ENCODE measurements at regions not wholly inside any gene's neighbourhood (a gene's known extent, or its start where the extent isn't known, plus 50 kb on each side); places are given as distances from the start of the nearest gene placed in this dataset.
"Not testable (repeated sequence)": the region's sequence is repeated elsewhere in the genome, so short reads cannot be mapped to it uniquely, and the experiment has no call there.

DNA sequence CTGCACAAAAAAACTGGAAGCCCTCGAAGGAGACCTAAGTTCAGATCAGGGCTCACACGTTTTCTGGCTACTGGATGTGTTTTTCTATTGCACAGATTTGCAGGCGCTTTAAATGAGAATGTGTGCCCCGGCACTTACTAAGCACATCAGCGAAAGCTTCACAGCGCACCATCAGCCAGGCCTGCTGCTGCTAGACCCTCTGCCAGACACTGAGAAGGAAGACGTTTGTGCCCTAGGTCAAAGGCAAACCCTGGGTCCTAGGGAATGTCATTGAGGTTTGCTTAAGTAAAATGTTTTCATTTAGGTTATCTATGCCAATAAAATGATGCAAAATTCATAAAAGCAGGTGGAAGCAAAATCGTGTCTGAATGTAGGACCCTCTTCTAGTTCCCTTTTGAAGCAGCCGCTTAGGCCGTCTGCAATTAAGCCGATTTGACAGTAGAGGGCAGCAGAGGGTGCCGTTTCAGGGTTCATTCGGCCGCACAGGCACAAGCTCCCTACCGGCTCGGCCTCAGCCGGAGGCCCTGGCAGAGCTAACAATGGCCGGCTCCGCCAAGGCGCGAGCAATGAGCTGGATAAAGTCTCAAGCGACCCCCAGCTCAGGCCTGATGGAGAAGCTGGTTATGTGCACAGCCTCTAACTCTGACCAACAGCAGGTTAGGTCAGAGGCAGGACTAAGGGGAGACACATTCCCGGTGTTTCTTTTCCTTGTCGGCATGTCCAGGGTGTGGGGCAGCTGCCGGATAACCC lies 107.2 kb upstream of the FOXA2 start:
- H3K27ac ChIP-seq = no peak overlapping the region
- H3K27me3 ChIP-seq = no peaks in the 10 kb centered on the region
- no peaks in the 10 kb centered on the region for H3K36me3 ChIP-seq
- no peaks in the 10 kb centered on the region for H3K9me3 ChIP-seq
- TF ChIP-seq, protein P1, sequence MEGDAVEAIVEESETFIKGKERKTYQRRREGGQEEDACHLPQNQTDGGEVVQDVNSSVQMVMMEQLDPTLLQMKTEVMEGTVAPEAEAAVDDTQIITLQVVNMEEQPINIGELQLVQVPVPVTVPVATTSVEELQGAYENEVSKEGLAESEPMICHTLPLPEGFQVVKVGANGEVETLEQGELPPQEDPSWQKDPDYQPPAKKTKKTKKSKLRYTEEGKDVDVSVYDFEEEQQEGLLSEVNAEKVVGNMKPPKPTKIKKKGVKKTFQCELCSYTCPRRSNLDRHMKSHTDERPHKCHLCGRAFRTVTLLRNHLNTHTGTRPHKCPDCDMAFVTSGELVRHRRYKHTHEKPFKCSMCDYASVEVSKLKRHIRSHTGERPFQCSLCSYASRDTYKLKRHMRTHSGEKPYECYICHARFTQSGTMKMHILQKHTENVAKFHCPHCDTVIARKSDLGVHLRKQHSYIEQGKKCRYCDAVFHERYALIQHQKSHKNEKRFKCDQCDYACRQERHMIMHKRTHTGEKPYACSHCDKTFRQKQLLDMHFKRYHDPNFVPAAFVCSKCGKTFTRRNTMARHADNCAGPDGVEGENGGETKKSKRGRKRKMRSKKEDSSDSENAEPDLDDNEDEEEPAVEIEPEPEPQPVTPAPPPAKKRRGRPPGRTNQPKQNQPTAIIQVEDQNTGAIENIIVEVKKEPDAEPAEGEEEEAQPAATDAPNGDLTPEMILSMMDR (IDR thresholded peaks at IDR 0.05) = peak; percentile 82 to 91 (median 85)
- intact Hi-C loops (cut with DNase I) = loop anchor here (1.0 to 5.0 kb wide), 4 partner anchors 357 to 649 kb away; partner anchors contain the start of gene THBD
- peak overlapping the region in 1 of 2 donors; percentile 28 for H3K4me3 ChIP-seq
- peaks cover 0 to 6% of the 10 kb centered on the region in 2 donors for H3K4me1 ChIP-seq
- DNase-seq (ENCODE audit: low spot score in 2 of 2) = peak in 1 of 2 donors; percentile 88

DNA sequence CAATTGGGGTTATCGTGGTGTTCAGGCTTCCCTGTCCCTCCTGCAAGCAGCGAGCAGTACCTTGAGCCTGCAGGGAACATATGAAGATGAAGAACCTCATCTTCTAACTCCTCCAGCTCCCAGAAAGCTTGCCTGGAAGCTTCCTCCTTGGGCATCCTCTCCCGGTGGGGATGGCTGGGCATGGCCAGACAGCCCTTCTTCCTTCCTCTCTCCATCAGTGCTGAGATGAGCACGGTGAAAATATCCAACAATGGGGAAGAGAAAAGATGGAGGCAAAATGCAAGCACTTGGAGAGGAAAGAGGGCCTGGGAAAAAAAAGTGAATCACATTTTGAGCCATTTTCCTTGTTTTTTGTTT lies 107.7 kb upstream of the FOXA2 start:
- H3K4me1 ChIP-seq = peaks cover 0 to 6% of the 10 kb centered on the region in 2 donors
- DNase-seq (ENCODE audit: low spot score in 2 of 2) = no peak
- intact Hi-C loops (cut with DNase I) = loop anchor here (2.0 to 5.0 kb wide), 2 partner anchors 370 to 543 kb away; no protein-coding TSS in a partner anchor
- H3K27me3 ChIP-seq = no peaks in the 10 kb centered on the region
- TF ChIP-seq, protein P1 (IDR thresholded peaks at IDR 0.05) = no peak
- H3K27ac ChIP-seq = no peak overlapping the region
- H3K9me3 ChIP-seq = no peaks in the 10 kb centered on the region
- H3K4me3 ChIP-seq = peak overlapping the region in 1 of 2 donors; percentile 28
- H3K36me3 ChIP-seq = no peaks in the 10 kb centered on the region

DNA sequence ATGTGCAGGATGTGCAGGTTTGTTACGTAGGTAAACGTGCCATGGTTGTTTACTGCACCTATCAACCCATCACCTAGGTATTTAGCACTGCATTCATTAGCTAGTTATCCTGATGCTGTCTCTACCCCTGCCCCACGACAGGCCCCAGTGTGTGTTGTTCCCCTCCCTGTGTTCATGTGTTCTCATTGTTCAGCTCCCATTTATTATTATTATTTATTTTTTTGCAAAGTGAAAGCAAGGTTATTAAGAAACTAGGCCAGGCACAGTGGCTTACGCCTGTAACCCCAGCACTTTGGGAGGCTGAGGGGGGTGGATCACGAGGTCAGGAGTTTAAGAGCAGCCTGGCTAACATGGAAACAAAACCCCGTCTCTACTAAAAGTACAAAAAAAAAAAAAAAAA lies 108.2 kb upstream of the FOXA2 start:
- H3K27ac ChIP-seq; H3K4me3 ChIP-seq; H3K4me1 ChIP-seq; H3K36me3 ChIP-seq; H3K9me3 ChIP-seq; H3K27me3 ChIP-seq; DNase-seq (ENCODE audit: low spot score in 2 of 2): not testable (repeated sequence)
- intact Hi-C loops (cut with DNase I) = loop anchor here (2.0 to 5.0 kb wide), 2 partner anchors 370 to 542 kb away; no protein-coding TSS in a partner anchor

DNA sequence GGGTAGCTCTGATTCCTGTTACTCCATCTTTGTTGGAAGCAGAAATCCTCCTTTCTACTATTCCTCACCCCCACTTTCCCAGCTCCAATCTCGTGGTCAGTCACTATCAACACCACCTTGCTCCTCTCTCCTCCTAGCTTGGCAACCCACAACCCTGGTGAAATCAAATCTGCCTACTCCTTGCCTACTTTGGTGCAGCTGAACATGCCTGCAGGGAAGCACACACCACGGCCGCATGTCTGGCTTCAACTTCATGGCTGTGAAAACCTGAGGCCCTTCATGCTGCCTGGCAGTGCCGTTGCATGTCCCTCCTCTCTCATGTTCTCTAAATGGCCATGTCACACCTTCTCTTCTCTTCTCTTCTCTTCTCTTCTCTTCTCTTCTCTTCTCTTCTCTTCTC lies 112.4 kb upstream of the FOXA2 start:
- TF ChIP-seq, protein P1 (IDR thresholded peaks at IDR 0.05) = no peak
- Histone ChIP-seq H3K36me3 (no peaks in the 10 kb centered on the region), H3K4me3 (no peak overlapping the region), H3K27me3 (no peaks in the 10 kb centered on the region), H3K4me1 (peaks cover 3 to 20% of the 10 kb centered on the region in 2 donors), H3K27ac (no peak overlapping the region), H3K9me3 (no peaks in the 10 kb centered on the region)
- intact Hi-C loops (cut with DNase I) = no loop called here
- DNase-seq (ENCODE audit: low spot score in 2 of 2) = no peak

DNA sequence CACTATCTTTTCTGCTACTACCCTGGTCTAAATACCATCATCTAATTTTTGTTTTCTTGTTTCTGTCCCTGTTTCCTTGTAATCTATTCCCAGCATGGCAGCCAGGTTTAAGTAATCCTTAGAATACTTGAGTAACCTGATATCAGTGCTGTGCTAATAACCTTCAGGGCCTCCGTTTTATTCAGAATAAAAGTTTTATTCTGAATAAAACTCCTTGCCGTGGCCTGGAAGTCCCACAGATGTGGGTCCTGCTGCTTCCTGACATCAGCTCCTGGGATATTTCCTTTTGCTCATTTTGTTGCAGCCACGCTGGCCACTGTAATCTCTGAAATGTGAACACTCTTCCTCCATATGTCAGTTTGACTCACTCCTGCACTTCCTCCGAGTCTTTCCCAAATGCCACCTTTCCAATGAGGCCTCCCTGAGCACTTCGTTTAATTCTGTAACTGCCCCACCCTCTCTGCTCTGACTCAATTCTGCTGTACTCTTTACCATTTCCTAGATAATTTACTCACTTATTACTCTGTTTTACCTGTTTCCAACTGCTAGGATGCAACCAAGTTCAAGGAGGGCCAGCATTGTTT lies 114.0 kb upstream of the FOXA2 start:
- Histone ChIP-seq H3K9me3 (no peaks in the 10 kb centered on the region), H3K4me3 (no peak overlapping the region), H3K36me3 (no peaks in the 10 kb centered on the region), H3K27ac (no peak overlapping the region), H3K4me1 (peaks cover 3 to 17% of the 10 kb centered on the region in 2 donors), H3K27me3 (no peaks in the 10 kb centered on the region)
- TF ChIP-seq, protein P1 (IDR thresholded peaks at IDR 0.05) = no peak
- no peak for DNase-seq (ENCODE audit: low spot score in 2 of 2)
- intact Hi-C loops (cut with DNase I) = no loop called here

DNA sequence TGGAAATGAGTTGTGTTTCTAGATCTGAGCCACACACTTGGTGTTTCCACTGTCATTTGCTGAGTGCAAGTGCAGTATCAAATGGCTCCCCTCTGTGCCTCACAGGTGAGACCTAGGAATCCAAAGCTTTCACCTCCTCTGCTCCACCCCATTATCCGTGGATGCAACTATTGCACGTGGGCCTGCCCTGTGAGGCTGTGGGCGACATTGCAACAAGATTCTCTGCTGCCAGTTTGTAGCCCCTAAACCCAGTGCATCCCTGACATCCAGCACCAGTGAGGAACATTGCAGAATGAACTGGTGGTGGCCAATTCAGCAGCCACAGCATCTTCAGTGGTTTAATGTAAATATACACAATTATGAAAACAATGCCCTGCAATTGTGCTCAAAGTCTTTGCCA lies 115.0 kb upstream of the FOXA2 start:
- Histone ChIP-seq H3K9me3 (no peaks in the 10 kb centered on the region), H3K4me3 (no peak overlapping the region), H3K4me1 (peaks cover 3 to 17% of the 10 kb centered on the region in 2 donors), H3K36me3 (no peaks in the 10 kb centered on the region), H3K27ac (no peak overlapping the region), H3K27me3 (no peaks in the 10 kb centered on the region)
- intact Hi-C loops (cut with DNase I) = no loop called here
- TF ChIP-seq, protein P1 (IDR thresholded peaks at IDR 0.05) = no peak
- no peak for DNase-seq (ENCODE audit: low spot score in 2 of 2)
